GM18520 (cell line): ENCODE measurements at regions not wholly inside any gene's neighbourhood (a gene's known extent, or its start where the extent isn't known, plus 50 kb on each side); places are given as distances from the start of the nearest gene placed in this dataset.
"Not testable (repeated sequence)": the region's sequence is repeated elsewhere in the genome, so short reads cannot be mapped to it uniquely, and the experiment has no call there.

Source experiments
- ATAC-seq: cut with Tn5 transposase; IDR thresholded peaks from one replicate; pipeline ENCODE4 v1.9.1; 2021; ENCODE audit not compliant: unreplicated experiment

- ATAC-seq: no peak
These were observed 231.6 kb downstream of the TFAP2B start for GRCh38 chr6:51049983-51050877.

GRCh38 chr6:51052716-51053115, 234.0 kb downstream of the TFAP2B start:
- not testable (repeated sequence) for ATAC-seq

- not testable (repeated sequence) for ATAC-seq
These were observed 236.6 kb downstream of the TFAP2B start for GRCh38 chr6:51055316-51055715.

GRCh38 chr6:51057296-51057695, 238.6 kb downstream of the TFAP2B start:
- ATAC-seq: no peak

- ATAC-seq: no peak
These were observed 241.6 kb downstream of the TFAP2B start for GRCh38 chr6:51060262-51060762.

- ATAC-seq: no peak
These were observed 243.6 kb downstream of the TFAP2B start for GRCh38 chr6:51062166-51062722.

- ATAC-seq: no peak
These were observed 259.3 kb downstream of the TFAP2B start for GRCh38 chr6:51077821-51078518.

GRCh38 chr6:51090343-51090742, 271.7 kb downstream of the TFAP2B start:
- ATAC-seq: no peak

GRCh38 chr6:51093871-51094270, 275.2 kb downstream of the TFAP2B start:
- ATAC-seq: no peak

GRCh38 chr6:51094271-51094670, 275.6 kb downstream of the TFAP2B start:
- ATAC-seq: no peak

GRCh38 chr6:51098246-51098645, 279.6 kb downstream of the TFAP2B start:
- ATAC-seq: no peak

GRCh38 chr6:51098791-51099190, 280.1 kb downstream of the TFAP2B start:
- no peak for ATAC-seq

- no peak for ATAC-seq
These were observed 280.5 kb downstream of the TFAP2B start for GRCh38 chr6:51099201-51099600.

GRCh38 chr6:51105357-51105756, 286.7 kb downstream of the TFAP2B start:
- ATAC-seq: no peak

- ATAC-seq: no peak
These were observed 289.1 kb downstream of the TFAP2B start for GRCh38 chr6:51107769-51108203.

GRCh38 chr6:51108563-51109234, 290.0 kb downstream of the TFAP2B start:
- no peak for ATAC-seq

- no peak for ATAC-seq
These were observed 294.1 kb downstream of the TFAP2B start for GRCh38 chr6:51112731-51113130.

GRCh38 chr6:51116723-51117122, 298.1 kb downstream of the TFAP2B start:
- no peak for ATAC-seq

GRCh38 chr6:51118792-51119191, 300.1 kb downstream of the TFAP2B start:
- no peak for ATAC-seq

GRCh38 chr6:51120016-51120415, 301.3 kb downstream of the TFAP2B start:
- no peak for ATAC-seq

GRCh38 chr6:51121380-51121976, 302.8 kb downstream of the TFAP2B start:
- ATAC-seq: not testable (repeated sequence)
